ENCODE measurements at regions not wholly inside any gene's neighbourhood (a gene's known extent, or its start where the extent isn't known, plus 50 kb on each side); places are given as distances from the start of the nearest gene placed in this dataset.
A peak's percentile ranks its signal among the peaks of the same experiment; 100 is the strongest.

GRCh38 chr12:19886639-19887064 lies 447.4 kb downstream of the AEBP2 start:
- H3K4me1 ChIP-seq = no peaks in the 10 kb centered on the region

GRCh38 chr12:19890024-19890423 lies 450.7 kb downstream of the AEBP2 start:
- ATAC-seq (no peak), DNase-seq (no peak)
- intact Hi-C loops (cut with DNase I) = no loop called here
- H3K27me3 ChIP-seq = no peaks in the 10 kb centered on the region
- no peak for TF ChIP-seq CTCF (IDR thresholded peaks at IDR 0.05)
- H3K9me3 ChIP-seq = no peaks in the 10 kb centered on the region
- H3K27ac ChIP-seq = no peak overlapping the region
- no peaks in the 10 kb centered on the region for H3K36me3 ChIP-seq
- H3K4me1 ChIP-seq = peaks cover 0 to 3% of the 10 kb centered on the region in 2 donors
- no peak overlapping the region for H3K4me3 ChIP-seq

More at GRCh38 chr12:19886639-19887064, 447.4 kb downstream of the AEBP2 start:
- DNase-seq (peak in 1 of 4 donors; percentile 21), ATAC-seq (no peak)
- TF ChIP-seq CTCF (IDR thresholded peaks at IDR 0.05) = no peak
- intact Hi-C loops (cut with DNase I) = no loop called here
- Histone ChIP-seq H3K4me3 (no peak overlapping the region), H3K36me3 (no peaks in the 10 kb centered on the region), H3K27ac (peak overlapping the region in 1 of 2 donors; percentile 41), H3K9me3 (no peaks in the 10 kb centered on the region), H3K27me3 (no peaks in the 10 kb centered on the region)

DNA sequence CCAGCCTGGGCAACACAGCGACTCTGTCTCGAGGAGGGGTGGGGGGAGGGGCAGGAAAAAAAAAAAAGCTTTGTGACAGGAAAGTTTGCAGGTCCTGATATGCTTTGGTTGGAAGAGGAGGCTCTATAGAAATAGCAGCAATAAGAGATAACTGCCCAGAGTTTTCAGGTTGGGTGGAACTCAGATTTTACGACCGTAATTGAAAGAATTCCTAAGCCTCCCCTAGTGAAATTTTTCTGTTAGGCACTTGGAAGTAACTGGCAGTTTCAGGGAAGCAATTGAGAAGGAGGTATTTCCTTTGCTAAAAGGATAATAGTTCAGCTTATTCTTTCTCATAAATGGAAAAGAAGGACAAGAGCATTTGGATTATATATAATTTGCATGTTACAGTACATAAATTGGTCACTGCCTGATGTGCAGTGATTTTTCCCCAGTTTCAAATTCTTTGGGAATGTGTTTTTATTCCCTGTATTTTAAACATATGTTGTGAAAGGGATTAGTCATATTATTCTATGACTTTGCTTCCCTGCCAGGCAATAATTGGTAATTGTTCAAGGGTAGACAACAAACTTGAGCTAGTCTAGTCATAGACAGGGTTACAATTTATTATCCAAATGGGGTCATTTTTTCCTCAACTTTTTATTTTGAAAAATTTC lies 452.8 kb downstream of the AEBP2 start:
- Histone ChIP-seq H3K9me3 (no peaks in the 10 kb centered on the region), H3K27me3 (no peaks in the 10 kb centered on the region), H3K4me3 (no peak overlapping the region), H3K4me1 (peaks cover 0 to 3% of the 10 kb centered on the region in 2 donors), H3K27ac (no peak overlapping the region), H3K36me3 (no peaks in the 10 kb centered on the region)
- TF ChIP-seq CTCF (IDR thresholded peaks at IDR 0.05) = no peak
- intact Hi-C loops (cut with DNase I) = no loop called here
- ATAC-seq = no peak
- DNase-seq = no peak

GRCh38 chr12:19893514-19893913 lies 454.2 kb downstream of the AEBP2 start:
- no peak for TF ChIP-seq CTCF (IDR thresholded peaks at IDR 0.05)
- no peaks in the 10 kb centered on the region for H3K9me3 ChIP-seq
- H3K36me3 ChIP-seq = no peaks in the 10 kb centered on the region
- intact Hi-C loops (cut with DNase I) = no loop called here
- DNase-seq = no peak
- no peaks in the 10 kb centered on the region for H3K27me3 ChIP-seq
- H3K27ac ChIP-seq = no peak overlapping the region
- peaks cover 0 to 3% of the 10 kb centered on the region in 2 donors for H3K4me1 ChIP-seq
- ATAC-seq = peak; percentile 71
- H3K4me3 ChIP-seq = no peak overlapping the region

DNA sequence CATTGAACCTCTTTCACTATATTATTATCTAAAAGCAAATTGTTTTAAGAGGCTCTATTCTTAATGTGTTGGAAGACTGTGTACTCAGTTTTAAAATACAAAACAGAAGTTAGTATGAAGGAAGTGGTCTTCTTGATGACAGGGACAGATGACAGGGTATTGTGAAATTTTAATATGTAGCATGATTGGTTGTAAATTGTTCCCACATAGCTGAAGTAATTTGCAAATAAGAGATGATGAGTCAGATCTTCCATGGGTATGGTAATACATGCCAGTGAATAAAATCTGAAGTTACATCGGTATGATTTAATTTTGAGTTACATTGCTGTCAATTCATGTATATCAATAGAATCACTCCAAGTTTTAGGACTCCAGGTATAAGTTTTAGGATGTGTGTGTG lies 454.8 kb downstream of the AEBP2 start:
- no peak overlapping the region for H3K4me3 ChIP-seq
- no peak for ATAC-seq
- no peaks in the 10 kb centered on the region for H3K9me3 ChIP-seq
- DNase-seq = no peak
- H3K27me3 ChIP-seq = no peaks in the 10 kb centered on the region
- peaks cover 0 to 3% of the 10 kb centered on the region in 2 donors for H3K4me1 ChIP-seq
- H3K27ac ChIP-seq = no peak overlapping the region
- intact Hi-C loops (cut with DNase I) = no loop called here
- H3K36me3 ChIP-seq = no peaks in the 10 kb centered on the region
- no peak for TF ChIP-seq CTCF (IDR thresholded peaks at IDR 0.05)

All from left lung (tissue), 4 donors.